ENCODE measurements at regions not wholly inside any gene's neighbourhood (a gene's known extent, or its start where the extent isn't known, plus 50 kb on each side); places are given as distances from the start of the nearest gene placed in this dataset.
A peak's percentile ranks its signal among the peaks of the same experiment; 100 is the strongest.

GRCh38 chr11:123255909-123256308 is 60.9 kb upstream of the CLMP start:
- no peak for DNase-seq (ENCODE audit: low spot score)

GRCh38 chr11:123254357-123254756 is 59.3 kb upstream of the CLMP start:
- DNase-seq (ENCODE audit: low spot score), result no peak

GRCh38 chr11:123253911-123254310 is 58.9 kb upstream of the CLMP start:
- DNase-seq (ENCODE audit: low spot score), result no peak

- DNase-seq (ENCODE audit: low spot score), result no peak
Measured at GRCh38 chr11:123253223-123253622, 58.2 kb upstream of the CLMP start.

- DNase-seq (ENCODE audit: low spot score), result peak; percentile 40
Measured at GRCh38 chr11:123251657-123252344, 56.8 kb upstream of the CLMP start.

GRCh38 chr11:123250892-123251656 is 56.0 kb upstream of the CLMP start:
- no peak for DNase-seq (ENCODE audit: low spot score)

GRCh38 chr11:123249354-123249753 is 54.3 kb upstream of the CLMP start:
- no peak for DNase-seq (ENCODE audit: low spot score)

GRCh38 chr11:123247813-123248379 is 52.8 kb upstream of the CLMP start:
- DNase-seq (ENCODE audit: low spot score), result no peak

GRCh38 chr11:123247496-123247799 is 52.4 kb upstream of the CLMP start:
- no peak for DNase-seq (ENCODE audit: low spot score)

GRCh38 chr11:123246749-123247495 is 51.9 kb upstream of the CLMP start:
- DNase-seq (ENCODE audit: low spot score), result peak; percentile 79

- no peak for DNase-seq (ENCODE audit: low spot score)
Measured at GRCh38 chr11:123245567-123245966, 50.5 kb upstream of the CLMP start.

Data from mucosa of gallbladder (tissue), 1 donor.